Stimulated activated memory B cell treated with anti-CD40 and anti-IgM and Interleukin-4, amounts not matched to agents 10 μg/mL and 1 μg/mL and 100 μg/mL, for 72 hours (primary cell): ENCODE measurements at regions not wholly inside any gene's neighbourhood (a gene's known extent, or its start where the extent isn't known, plus 50 kb on each side); places are given as distances from the start of the nearest gene placed in this dataset.
"Not testable (repeated sequence)": the region's sequence is repeated elsewhere in the genome, so short reads cannot be mapped to it uniquely, and the experiment has no call there.

Experiments used
- ATAC-seq: fragments of 150-1000 bp; cut with Tn5 transposase; 2 replicates; pipeline ENCODE4 v1.10.0; 2021
- H3K27ac Mint-ChIP-seq: one replicate; pipeline ENCODE4 v1.8.0; 2022; ENCODE audit warnings: mild to moderate bottlenecking, mixed read lengths
- H3K27me3 Mint-ChIP-seq: one replicate; pipeline ENCODE4 v1.8.0; 2022; ENCODE audit warnings: mixed read lengths
- H3K36me3 Mint-ChIP-seq: one replicate; pipeline ENCODE4 v1.8.0; 2022; ENCODE audit warnings: mixed read lengths
- H3K4me1 Mint-ChIP-seq: one replicate; pipeline ENCODE4 v1.8.0; 2022; ENCODE audit warnings: mixed read lengths
- H3K4me3 Mint-ChIP-seq: one replicate; pipeline ENCODE4 v1.8.0; 2022; ENCODE audit warnings: mild to moderate bottlenecking, moderate library complexity, mixed read lengths
- H3K9me3 Mint-ChIP-seq: one replicate; pipeline ENCODE4 v1.8.0; 2022; ENCODE audit warnings: mixed read lengths

GRCh38 chr1:166630369-166630768 is 208.9 kb upstream of the POGK start:
- Mint-ChIP-seq H3K36me3 (no peaks in the 10 kb centered on the region), H3K27me3 (peaks cover 12% of the 10 kb centered on the region), H3K27ac (no peak overlapping the region), H3K4me1 (no peaks in the 10 kb centered on the region), H3K9me3 (no peaks in the 10 kb centered on the region), H3K4me3 (no peak overlapping the region)
- peak; percentile 10 for ATAC-seq

- no peak for ATAC-seq
- no peaks in the 10 kb centered on the region for H3K9me3 Mint-ChIP-seq
- no peak overlapping the region for H3K27ac Mint-ChIP-seq
- H3K4me3 Mint-ChIP-seq: no peak overlapping the region
- H3K4me1 Mint-ChIP-seq: no peaks in the 10 kb centered on the region
- peaks cover 46% of the 10 kb centered on the region for H3K27me3 Mint-ChIP-seq
- H3K36me3 Mint-ChIP-seq: no peaks in the 10 kb centered on the region
Observed at GRCh38 chr1:166638137-166638536, 201.1 kb upstream of the POGK start.

GRCh38 chr1:166657228-166657627 is 182.0 kb upstream of the POGK start:
- H3K9me3 Mint-ChIP-seq, H3K27ac Mint-ChIP-seq, H3K27me3 Mint-ChIP-seq, H3K4me3 Mint-ChIP-seq, H3K36me3 Mint-ChIP-seq, ATAC-seq, H3K4me1 Mint-ChIP-seq: not testable (repeated sequence)

- not testable (repeated sequence) for ATAC-seq, H3K27ac Mint-ChIP-seq
Observed at GRCh38 chr1:166666790-166667189, 172.5 kb upstream of the POGK start.

GRCh38 chr1:166667600-166667999 is 171.7 kb upstream of the POGK start:
- H3K27me3 Mint-ChIP-seq, H3K36me3 Mint-ChIP-seq, ATAC-seq, H3K9me3 Mint-ChIP-seq, H3K4me1 Mint-ChIP-seq, H3K27ac Mint-ChIP-seq, H3K4me3 Mint-ChIP-seq: not testable (repeated sequence)

More at GRCh38 chr1:166666790-166667189, 172.5 kb upstream of the POGK start:
- not testable (repeated sequence) for H3K4me1 Mint-ChIP-seq, H3K9me3 Mint-ChIP-seq, H3K27me3 Mint-ChIP-seq, H3K36me3 Mint-ChIP-seq, H3K4me3 Mint-ChIP-seq

GRCh38 chr1:166671627-166672026 is 167.6 kb upstream of the POGK start:
- H3K36me3 Mint-ChIP-seq: no peaks in the 10 kb centered on the region
- peaks cover 5% of the 10 kb centered on the region for H3K9me3 Mint-ChIP-seq
- H3K27me3 Mint-ChIP-seq: no peaks in the 10 kb centered on the region
- no peak for ATAC-seq
- H3K4me3 Mint-ChIP-seq: no peak overlapping the region
- no peak overlapping the region for H3K27ac Mint-ChIP-seq
- peaks cover 9% of the 10 kb centered on the region for H3K4me1 Mint-ChIP-seq

GRCh38 chr1:166673722-166674121 is 165.6 kb upstream of the POGK start:
- H3K36me3 Mint-ChIP-seq: no peaks in the 10 kb centered on the region
- H3K27ac Mint-ChIP-seq: no peak overlapping the region
- H3K4me1 Mint-ChIP-seq: peaks cover 9% of the 10 kb centered on the region
- no peaks in the 10 kb centered on the region for H3K27me3 Mint-ChIP-seq
- H3K9me3 Mint-ChIP-seq: peaks cover 5% of the 10 kb centered on the region
- H3K4me3 Mint-ChIP-seq: no peak overlapping the region
- peak; percentile 27 for ATAC-seq

GRCh38 chr1:166675213-166675612 is 164.1 kb upstream of the POGK start:
- Mint-ChIP-seq H3K27ac (no peak overlapping the region), H3K27me3 (no peaks in the 10 kb centered on the region), H3K4me3 (no peak overlapping the region), H3K4me1 (peaks cover 9% of the 10 kb centered on the region), H3K9me3 (peaks cover 5% of the 10 kb centered on the region), H3K36me3 (no peaks in the 10 kb centered on the region)
- no peak for ATAC-seq

GRCh38 chr1:166676981-166677380 is 162.3 kb upstream of the POGK start:
- Mint-ChIP-seq H3K4me1 (peaks cover 9% of the 10 kb centered on the region), H3K27ac (no peak overlapping the region), H3K36me3 (no peaks in the 10 kb centered on the region), H3K9me3 (peaks cover 5% of the 10 kb centered on the region), H3K4me3 (no peak overlapping the region), H3K27me3 (no peaks in the 10 kb centered on the region)
- ATAC-seq: no peak

GRCh38 chr1:166679369-166679768 is 159.9 kb upstream of the POGK start:
- Mint-ChIP-seq H3K36me3 (no peaks in the 10 kb centered on the region), H3K9me3 (no peaks in the 10 kb centered on the region), H3K4me3 (no peak overlapping the region), H3K4me1 (peaks cover under 1% of the 10 kb centered on the region), H3K27ac (no peak overlapping the region), H3K27me3 (no peaks in the 10 kb centered on the region)
- ATAC-seq: no peak

GRCh38 chr1:166682588-166682987 is 156.7 kb upstream of the POGK start:
- Mint-ChIP-seq H3K36me3 (no peaks in the 10 kb centered on the region), H3K9me3 (peaks cover 16% of the 10 kb centered on the region), H3K27me3 (no peaks in the 10 kb centered on the region), H3K4me1 (no peaks in the 10 kb centered on the region), H3K4me3 (no peak overlapping the region), H3K27ac (no peak overlapping the region)
- ATAC-seq: no peak

GRCh38 chr1:166684669-166685068 is 154.6 kb upstream of the POGK start:
- not testable (repeated sequence) for ATAC-seq, H3K4me1 Mint-ChIP-seq, H3K36me3 Mint-ChIP-seq, H3K27me3 Mint-ChIP-seq, H3K4me3 Mint-ChIP-seq, H3K27ac Mint-ChIP-seq
- peaks cover 16% of the 10 kb centered on the region for H3K9me3 Mint-ChIP-seq

GRCh38 chr1:166685200-166685599 is 154.1 kb upstream of the POGK start:
- Mint-ChIP-seq H3K4me3 (no peak overlapping the region), H3K9me3 (peaks cover 16% of the 10 kb centered on the region), H3K27me3 (no peaks in the 10 kb centered on the region), H3K4me1 (no peaks in the 10 kb centered on the region), H3K27ac (no peak overlapping the region), H3K36me3 (no peaks in the 10 kb centered on the region)
- no peak for ATAC-seq

GRCh38 chr1:166685891-166686290 is 153.4 kb upstream of the POGK start:
- not testable (repeated sequence) for ATAC-seq, H3K27me3 Mint-ChIP-seq, H3K27ac Mint-ChIP-seq, H3K4me1 Mint-ChIP-seq, H3K4me3 Mint-ChIP-seq, H3K36me3 Mint-ChIP-seq
- peaks cover 16% of the 10 kb centered on the region for H3K9me3 Mint-ChIP-seq

GRCh38 chr1:166690596-166690995 is 148.7 kb upstream of the POGK start:
- H3K4me1 Mint-ChIP-seq, H3K27me3 Mint-ChIP-seq, H3K4me3 Mint-ChIP-seq, ATAC-seq, H3K9me3 Mint-ChIP-seq, H3K36me3 Mint-ChIP-seq, H3K27ac Mint-ChIP-seq: not testable (repeated sequence)

- H3K4me3 Mint-ChIP-seq: no peak overlapping the region
- H3K27me3 Mint-ChIP-seq: peaks cover 8% of the 10 kb centered on the region
- no peaks in the 10 kb centered on the region for H3K4me1 Mint-ChIP-seq
- H3K9me3 Mint-ChIP-seq: peaks cover 1% of the 10 kb centered on the region
- H3K36me3 Mint-ChIP-seq: no peaks in the 10 kb centered on the region
- no peak overlapping the region for H3K27ac Mint-ChIP-seq
- ATAC-seq: no peak
Observed at GRCh38 chr1:166691476-166691875, 147.8 kb upstream of the POGK start.

- Mint-ChIP-seq H3K4me1 (no peaks in the 10 kb centered on the region), H3K9me3 (no peaks in the 10 kb centered on the region), H3K27ac (no peak overlapping the region), H3K27me3 (peaks cover 8% of the 10 kb centered on the region), H3K4me3 (no peak overlapping the region), H3K36me3 (no peaks in the 10 kb centered on the region)
- ATAC-seq: no peak
Observed at GRCh38 chr1:166692346-166692745, 146.9 kb upstream of the POGK start.
